HepG2 (cell line): ENCODE measurements at regions not wholly inside any gene's neighbourhood (a gene's known extent, or its start where the extent isn't known, plus 50 kb on each side); places are given as distances from the start of the nearest gene placed in this dataset.

ENCODE experiments used
- ATAC-seq: fragments of 200-7000 bp; cut with Tn5 transposase; 3 replicates; pipeline ENCODE4 v1.9.1; 2020; ENCODE audit warnings: mild to moderate bottlenecking, moderate library complexity
- BruUV-seq: library from RNA; stranded (reverse); fragments of 400-500 nt; replicated peaks from 2 replicates; lab custom pipeline; 2021; lab: Mats Ljungman, UMichigan
- CTCF ChIA-PET: fragments of 300-600 bp; formaldehyde crosslinking; extraction: SDS; loops from one replicate; lab custom pipeline; 2021; ENCODE audit warnings: low total read pairs, inconsistent platforms, low intra/inter-chr PET ratio; lab: Yijun Ruan, JAX
- POLR2A ChIA-PET: fragments of 350-600 bp; sonication (Branson Sonifier 250); formaldehyde crosslinking; loops from one replicate; lab custom pipeline; 2020; ENCODE audit warnings: antibody characterized with exemption, inconsistent platforms; lab: Yijun Ruan, JAX
- DNase-seq: peaks from one replicate; pipeline ENCODE4 v3.0.0-alpha.2; 2015; ENCODE audit warnings: low spot score
- FAIRE-seq: peaks from 3 replicates; lab custom pipeline; 2011; peaks lifted over from hg19 to GRCh38; lab: Jason Lieb, UNC
- H2AFZ ChIP-seq: one replicate; pipeline ENCODE4 v1.6.1; 2011; ENCODE audit warnings: low read length, inconsistent platforms
- H3K27ac ChIP-seq: fragments of 300-600 bp; 3 replicates; pipeline ENCODE4 v1.8.0; 2011; ENCODE audit warnings: mixed run types, mild to moderate bottlenecking, mixed read lengths, low read length, inconsistent platforms; ENCODE audit not compliant: insufficient read depth; ENCODE audit errors: extremely low read length
- H3K27me3 ChIP-seq, 2 experiments: fragments of 200-600 bp in 1 of 2; 2 replicates in 1 of 2; 3 replicates in 1 of 2; pipeline versions ENCODE4 v1.6.0 to v1.8.0; 2011; ENCODE audit warnings: low read length in 2 of 2, mild to moderate bottlenecking in 2 of 2, moderate library complexity in 2 of 2, inconsistent platforms in 1 of 2; ENCODE audit not compliant: insufficient read depth in 2 of 2, control insufficient read depth in 1 of 2
- H3K36me3 ChIP-seq, 2 experiments: fragments of 200-600 bp in 1 of 2; replicated peaks in 1 of 2; 2 replicates in 1 of 2; 3 replicates in 1 of 2; pipeline versions ENCODE4 v1.5.1 to v1.8.0; 2011; ENCODE audit warnings: low read length in 2 of 2, inconsistent platforms in 1 of 2; ENCODE audit not compliant: insufficient read depth in 2 of 2, control insufficient read depth in 1 of 2
- H3K4me1 ChIP-seq: 2 replicates; pipeline ENCODE4 v1.5.1; 2012; ENCODE audit warnings: low read length, inconsistent platforms; ENCODE audit not compliant: insufficient read depth
- H3K4me2 ChIP-seq: 2 replicates; pipeline ENCODE4 v1.6.0; 2011; ENCODE audit warnings: low read depth, low read length, inconsistent platforms
- H3K4me3 ChIP-seq, 3 experiments: fragments of 200-600 bp in 1 of 3; sonication (generic), shearing (Covaris generic) in 1 of 3; replicated peaks in 1 of 3; 2 replicates each; pipeline ENCODE4 v1.5.1; 2011 to 2016; ENCODE audit warnings: low read length in 3 of 3, inconsistent platforms in 2 of 3, low read depth in 2 of 3, mild to moderate bottlenecking in 2 of 3, control low read depth in 1 of 3, mixed read lengths in 1 of 3; ENCODE audit not compliant: insufficient read depth in 1 of 3
- H3K79me2 ChIP-seq: one replicate; pipeline ENCODE4 v1.6.1; 2011; ENCODE audit warnings: low read length, inconsistent platforms; ENCODE audit not compliant: insufficient read depth
- H3K9ac ChIP-seq: 2 replicates; pipeline ENCODE4 v1.6.0; 2011; ENCODE audit warnings: mild to moderate bottlenecking, low read depth, low read length, inconsistent platforms; ENCODE audit not compliant: insufficient read depth
- H3K9me3 ChIP-seq: 2 replicates; pipeline ENCODE4 v1.5.1; 2012; ENCODE audit warnings: mild to moderate bottlenecking, low read length
- H4K20me1 ChIP-seq: 2 replicates; pipeline ENCODE4 v1.6.0; 2011; ENCODE audit warnings: inconsistent platforms, mild to moderate bottlenecking, low read length, moderate library complexity; ENCODE audit not compliant: insufficient read depth
- ATAD3A ChIP-seq: sonication (generic); formaldehyde crosslinking; IDR thresholded peaks from 2 replicates; pipeline ENCODE4 v1.4.0; 2020; ENCODE audit warnings: missing genetic modification reagents
- CENPT ChIP-seq: sonication (generic); formaldehyde crosslinking; IDR thresholded peaks from 2 replicates; pipeline ENCODE4 v1.8.0; 2022; ENCODE audit warnings: low read depth, mild to moderate bottlenecking, moderate library complexity, missing genetic modification reagents
- CSRNP1 ChIP-seq: sonication (generic); formaldehyde crosslinking; IDR thresholded peaks from 2 replicates; pipeline ENCODE4 v1.8.1; 2023; ENCODE audit warnings: mild to moderate bottlenecking, missing genetic modification reagents
- HDAC2 ChIP-seq: sonication (generic); formaldehyde crosslinking; IDR thresholded peaks from 2 replicates; pipeline ENCODE4 v1.4.0; 2020; ENCODE audit warnings: missing genetic modification reagents
- HMGA1 ChIP-seq: sonication (generic); formaldehyde crosslinking; conservative IDR thresholded peaks from 2 replicates; pipeline ENCODE4 v1.4.0; 2020; ENCODE audit warnings: missing genetic modification reagents
- HNRNPK ChIP-seq: fragments of 200-400 bp; formaldehyde crosslinking; IDR thresholded peaks from 2 replicates; pipeline ENCODE4 v1.6.1; 2018; ENCODE audit warnings: low read length, low read depth, moderate library complexity, mild to moderate bottlenecking; ENCODE audit not compliant: poor library complexity, severe bottlenecking
- IKZF4 ChIP-seq: sonication (generic); formaldehyde crosslinking; IDR thresholded peaks from 2 replicates; pipeline ENCODE4 v1.5.1; 2020; ENCODE audit warnings: borderline replicate concordance, mild to moderate bottlenecking, low read depth, missing genetic modification reagents; ENCODE audit errors: not compliant biosample characterization
- JUN ChIP-seq: sonication (generic); formaldehyde crosslinking; IDR thresholded peaks from 2 replicates; pipeline ENCODE4 v1.4.0; 2020; ENCODE audit warnings: mild to moderate bottlenecking, missing genetic modification reagents
- LBX2 ChIP-seq: sonication (generic); formaldehyde crosslinking; IDR thresholded peaks from 2 replicates; pipeline ENCODE4 v1.5.0; 2020; ENCODE audit warnings: missing genetic modification reagents, mild to moderate bottlenecking, borderline replicate concordance
- MAZ ChIP-seq, 2 experiments: sonication (generic) in 1 of 2; formaldehyde crosslinking in 1 of 2; IDR thresholded peaks; 2 replicates each; pipeline versions ENCODE4 v1.5.0 to v1.6.1; 2012 to 2020; ENCODE audit warnings: low read depth in 2 of 2, mild to moderate bottlenecking in 2 of 2, borderline replicate concordance in 1 of 2, improper control_type of control experiment in 1 of 2, low read length in 1 of 2, missing genetic modification reagents in 1 of 2, moderate library complexity in 1 of 2
- NR2F1 ChIP-seq, 2 experiments: fragments of 450-650 bp in 1 of 2; formaldehyde crosslinking in 1 of 2; IDR thresholded peaks; 2 replicates each; pipeline versions ENCODE4 v1.5.0 to v1.6.1; 2016 to 2020; ENCODE audit warnings: mild to moderate bottlenecking in 1 of 2, missing compliant biosample characterization in 1 of 2, missing genetic modification reagents in 1 of 2, moderate library complexity in 1 of 2
- SP140L ChIP-seq: sonication (generic); formaldehyde crosslinking; IDR thresholded peaks from 2 replicates; pipeline ENCODE4 v1.4.0; 2020; ENCODE audit warnings: missing genetic modification reagents, borderline replicate concordance
- TOPORS ChIP-seq: sonication (generic); formaldehyde crosslinking; IDR thresholded peaks from 2 replicates; pipeline ENCODE4 v1.8.0; 2023; ENCODE audit warnings: mild to moderate bottlenecking, missing genetic modification reagents
- ZBTB42 ChIP-seq: sonication (generic); formaldehyde crosslinking; IDR thresholded peaks from 2 replicates; pipeline ENCODE4 v1.5.0; 2020; ENCODE audit warnings: mild to moderate bottlenecking, missing genetic modification reagents
- ZKSCAN8 ChIP-seq: IDR thresholded peaks from 2 replicates; pipeline ENCODE4 v1.6.1; 2016; ENCODE audit warnings: borderline replicate concordance, missing genetic modification reagents, missing compliant biosample characterization
- ZNF12 ChIP-seq: sonication (generic); formaldehyde crosslinking; IDR thresholded peaks from 2 replicates; pipeline ENCODE4 v1.5.0; 2020; ENCODE audit warnings: missing genetic modification reagents
- ZNF256 ChIP-seq: sonication (generic); formaldehyde crosslinking; conservative IDR thresholded peaks from 2 replicates; pipeline ENCODE4 v1.4.0; 2020; ENCODE audit warnings: missing genetic modification reagents
- WGBS: methylation state at CpG from one replicate; pipeline ENCODE4 v1.1.6; 2017; ENCODE audit warnings: low lambda C conversion rate; 5-methylcytosine and 5-hydroxymethylcytosine counted together
- in situ Hi-C: cut with HindIII; loops from 2 replicates; pipeline ENCODE4 v1.10.0; 2017; ENCODE audit warnings: low pct_unique_long_range_greater_than_20kb; ENCODE audit not compliant: extremely low pct_ligation_motif_present
- intact Hi-C: fragments of 100-400 bp; cut with micrococcal nuclease; formaldehyde crosslinking; loops from one replicate; pipeline ENCODE4 v1.10.0; 2022; ENCODE audit not compliant: unreplicated experiment

GRCh38 chr5:89850513-89850865 is 559.1 kb downstream of the CETN3 start:
- Histone ChIP-seq H3K4me1 (no peaks in the 10 kb centered on the region), H4K20me1 (no peaks in the 10 kb centered on the region), H3K36me3 (no peaks in the 10 kb centered on the region), H3K4me2 (no peak overlapping the region), H3K27me3 (no peaks in the 10 kb centered on the region), H2AFZ (no peak overlapping the region), H3K79me2 (no peaks in the 10 kb centered on the region), H3K27ac (no peak overlapping the region), H3K4me3 (no peak overlapping the region), H3K9me3 (no peaks in the 10 kb centered on the region), H3K9ac (no peak overlapping the region)
- FAIRE-seq (no peak), ATAC-seq (no peak), DNase-seq (no peak)
- intact Hi-C loops (no loop called here), in situ Hi-C loops (no loop called here)
- ChIA-PET CTCF (no interaction called here), POLR2A (no interaction called here)
- TF ChIP-seq ZNF256 (CRISPR knock-in tag), result no peak
- TF ChIP-seq CSRNP1 (CRISPR knock-in tag), result no peak
- no peak for TF ChIP-seq ZNF12 (CRISPR knock-in tag)
- no peak for TF ChIP-seq LBX2 (CRISPR knock-in tag)
- BruUV-seq, result no TSS peak

GRCh38 chr5:89849830-89850512 is 559.6 kb downstream of the CETN3 start:
- Histone ChIP-seq H2AFZ (no peak overlapping the region), H3K9ac (no peak overlapping the region), H4K20me1 (no peaks in the 10 kb centered on the region), H3K9me3 (no peaks in the 10 kb centered on the region), H3K4me3 (no peak overlapping the region), H3K4me2 (no peak overlapping the region), H3K4me1 (no peaks in the 10 kb centered on the region), H3K27me3 (no peaks in the 10 kb centered on the region), H3K36me3 (no peaks in the 10 kb centered on the region), H3K79me2 (no peaks in the 10 kb centered on the region), H3K27ac (no peak overlapping the region)
- DNase-seq (no peak), ATAC-seq (no peak), FAIRE-seq (no peak)
- BruUV-seq, result no TSS peak
- in situ Hi-C loops, result no loop called here
- intact Hi-C loops, result no loop called here
- 0% methylated on average over 1 of the region's 1 CpG for WGBS
- ChIA-PET POLR2A (no interaction called here), CTCF (no interaction called here)
- no peak for TF ChIP-seq ATAD3A (CRISPR knock-in tag)
- no peak for TF ChIP-seq SP140L
- TF ChIP-seq JUN, result no peak
- TF ChIP-seq CENPT (CRISPR knock-in tag), result no peak
- no peak for TF ChIP-seq HDAC2
- TF ChIP-seq TOPORS (CRISPR knock-in tag), result no peak
- no peak for TF ChIP-seq HMGA1 (CRISPR knock-in tag)
- TF ChIP-seq MAZ (IDR thresholded peaks at IDR 0.05; ENCODE audit: borderline replicate concordance, low read depth, low read length), result no peak
- TF ChIP-seq MAZ (CRISPR knock-in tag; IDR thresholded peaks at IDR 0.05; ENCODE audit: low read depth), result no peak
- TF ChIP-seq ZBTB42 (CRISPR knock-in tag), result no peak
- TF ChIP-seq IKZF4, result no peak
- TF ChIP-seq ZKSCAN8 (CRISPR knock-in tag), result no peak
- TF ChIP-seq NR2F1 (CRISPR knock-in tag; IDR thresholded peaks at IDR 0.05), result no peak
- TF ChIP-seq HNRNPK, result no peak
